Neural cell (in vitro differentiated cells): ENCODE measurements at regions not wholly inside any gene's neighbourhood (a gene's known extent, or its start where the extent isn't known, plus 50 kb on each side); places are given as distances from the start of the nearest gene placed in this dataset.

ENCODE experiments used
- H2AFZ ChIP-seq: fragments of 200-600, 300-800 bp; sonication (generic), shearing (Covaris generic); 2 replicates; pipeline ENCODE4 v1.6.0; 2014; ENCODE audit warnings: low read depth, mild to moderate bottlenecking, antibody characterized with exemption, low read length, moderate library complexity
- H3F3A ChIP-seq: fragments of 200-600 bp; shearing (Covaris generic); 2 replicates; pipeline ENCODE4 v1.6.1; 2016; ENCODE audit warnings: mild to moderate bottlenecking, moderate library complexity, mixed read lengths, antibody characterized with exemption, low read length; ENCODE audit not compliant: insufficient read depth, poor library complexity, severe bottlenecking
- H3K27ac ChIP-seq: fragments of 200-600, 300-800 bp; sonication (generic), shearing (Covaris generic); 2 replicates; pipeline ENCODE4 v1.5.1; 2014; ENCODE audit warnings: mild to moderate bottlenecking, low read length, moderate library complexity
- H3K27me3 ChIP-seq: fragments of 300-800, 200-600 bp; sonication (generic), shearing (Covaris generic); 2 replicates; pipeline ENCODE4 v1.6.0; 2014; ENCODE audit warnings: mild to moderate bottlenecking, low read depth, low read length, moderate library complexity; ENCODE audit not compliant: insufficient read depth
- H3K36me3 ChIP-seq: fragments of 300-800, 200-600 bp; sonication (generic), shearing (Covaris generic); 2 replicates; pipeline ENCODE4 v1.5.1; 2014; ENCODE audit warnings: mild to moderate bottlenecking, antibody characterized with exemption, low read length, moderate library complexity; ENCODE audit not compliant: insufficient read depth
- H3K4me2 ChIP-seq: fragments of 300-800, 200-600 bp; sonication (generic), shearing (Covaris generic); 2 replicates; pipeline ENCODE4 v1.6.0; 2014; ENCODE audit warnings: mild to moderate bottlenecking, low read length
- H3K4me3 ChIP-seq: fragments of 300-800, 200-600 bp; sonication (generic), shearing (Covaris generic); 2 replicates; pipeline ENCODE4 v1.5.1; 2014; ENCODE audit warnings: mild to moderate bottlenecking, low read length, moderate library complexity
- H3K79me2 ChIP-seq: fragments of 200-600 bp; shearing (Covaris generic); replicated peaks from 2 replicates; pipeline ENCODE4 v1.6.0; 2014; ENCODE audit warnings: mild to moderate bottlenecking, low read length, moderate library complexity; ENCODE audit not compliant: insufficient read depth
- H3K9ac ChIP-seq: fragments of 300-800, 200-600 bp; sonication (generic), shearing (Covaris generic); 2 replicates; pipeline ENCODE4 v1.6.1; 2016; ENCODE audit warnings: mild to moderate bottlenecking, low read length, mixed read lengths
- H3K9me2 ChIP-seq: fragments of 200-600 bp; shearing (Covaris generic); 2 replicates; pipeline ENCODE4 v1.6.1; 2016; ENCODE audit warnings: mild to moderate bottlenecking, low read length, mixed read lengths; ENCODE audit not compliant: insufficient read depth
- H3K9me3 ChIP-seq: fragments of 200-600, 300-800 bp; sonication (generic), shearing (Covaris generic); 2 replicates; pipeline ENCODE4 v1.6.1; 2016; ENCODE audit warnings: mild to moderate bottlenecking, mixed run types, low read length, moderate library complexity, mixed read lengths
- H4K20me1 ChIP-seq: fragments of 200-600 bp; shearing (Covaris generic); 2 replicates; pipeline ENCODE4 v1.6.1; 2016; ENCODE audit warnings: mild to moderate bottlenecking, mixed run types; ENCODE audit not compliant: insufficient read depth
- CTCF ChIP-seq: fragments of 450-650 bp; IDR thresholded peaks from 2 replicates; pipeline ENCODE4 v1.5.1; 2014; ENCODE audit warnings: antibody characterized with exemption, mild to moderate bottlenecking, moderate library complexity; ENCODE audit not compliant: poor library complexity, severe bottlenecking
- EP300 ChIP-seq: fragments of 450-650 bp; conservative IDR thresholded peaks from 2 replicates; pipeline ENCODE4 v1.6.1; 2014; ENCODE audit warnings: antibody characterized with exemption, mild to moderate bottlenecking, moderate library complexity; ENCODE audit not compliant: poor library complexity, severe bottlenecking
- EZH2 ChIP-seq: fragments of 200-600, 300-800 bp; shearing (Covaris generic), sonication (generic); IDR thresholded peaks from 2 replicates; pipeline ENCODE4 v1.6.1; 2014; ENCODE audit warnings: antibody characterized with exemption, low read length, borderline replicate concordance, mild to moderate bottlenecking; ENCODE audit not compliant: insufficient read depth, poor library complexity, severe bottlenecking
- MXI1 ChIP-seq: fragments of 450-650 bp; conservative IDR thresholded peaks from 2 replicates; pipeline ENCODE4 v1.6.1; 2014; ENCODE audit warnings: antibody characterized with exemption, mild to moderate bottlenecking; ENCODE audit not compliant: poor library complexity, severe bottlenecking
- POLR2AphosphoS5 ChIP-seq: IDR thresholded peaks from 2 replicates; pipeline ENCODE4 v1.6.1; 2012
- RAD21 ChIP-seq: fragments of 450-650 bp; conservative IDR thresholded peaks from 2 replicates; pipeline ENCODE4 v1.6.1; 2014; ENCODE audit warnings: antibody characterized with exemption, mild to moderate bottlenecking, moderate library complexity
- REST ChIP-seq: IDR thresholded peaks from 2 replicates; pipeline ENCODE4 v1.6.1; 2012; ENCODE audit warnings: borderline replicate concordance
- SMC3 ChIP-seq: fragments of 450-650 bp; conservative IDR thresholded peaks from 2 replicates; pipeline ENCODE4 v1.6.1; 2014; ENCODE audit warnings: antibody characterized with exemption, mild to moderate bottlenecking, moderate library complexity; ENCODE audit not compliant: poor library complexity
- TAF1 ChIP-seq: IDR thresholded peaks from 2 replicates; pipeline ENCODE4 v1.6.1; 2012; ENCODE audit warnings: low read depth

GRCh38 chr1:58059789-58060188 is 486.7 kb downstream of the OMA1 start:
- H2AFZ ChIP-seq: no peak overlapping the region
- no peak overlapping the region for H3K9ac ChIP-seq
- no peaks in the 10 kb centered on the region for H3K9me3 ChIP-seq
- no peak overlapping the region for H3K27ac ChIP-seq
- no peaks in the 10 kb centered on the region for H3F3A ChIP-seq
- H3K4me2 ChIP-seq: no peak overlapping the region
- no peaks in the 10 kb centered on the region for H3K9me2 ChIP-seq
- no peaks in the 10 kb centered on the region for H4K20me1 ChIP-seq
- H3K4me3 ChIP-seq: no peak overlapping the region
- no peaks in the 10 kb centered on the region for H3K36me3 ChIP-seq
- H3K27me3 ChIP-seq: no peaks in the 10 kb centered on the region
- no peaks in the 10 kb centered on the region for H3K79me2 ChIP-seq
- no peak for TF ChIP-seq RAD21
- no peak for TF ChIP-seq EP300
- no peak for TF ChIP-seq REST
- TF ChIP-seq EZH2: no peak
- TF ChIP-seq TAF1: no peak
- TF ChIP-seq MXI1: no peak
- TF ChIP-seq POLR2AphosphoS5: no peak
- TF ChIP-seq SMC3: no peak
- TF ChIP-seq CTCF: no peak

- TF ChIP-seq POLR2AphosphoS5 (no peak), RAD21 (no peak), REST (no peak), EP300 (no peak), SMC3 (no peak), MXI1 (no peak), EZH2 (no peak), TAF1 (no peak), CTCF (no peak)
- H4K20me1 ChIP-seq: no peaks in the 10 kb centered on the region
- no peaks in the 10 kb centered on the region for H3K27me3 ChIP-seq
- no peaks in the 10 kb centered on the region for H3K36me3 ChIP-seq
- no peak overlapping the region for H3K4me2 ChIP-seq
- H2AFZ ChIP-seq: no peak overlapping the region
- no peaks in the 10 kb centered on the region for H3K79me2 ChIP-seq
- H3K9ac ChIP-seq: no peak overlapping the region
- H3F3A ChIP-seq: no peaks in the 10 kb centered on the region
- H3K9me2 ChIP-seq: no peaks in the 10 kb centered on the region
- no peaks in the 10 kb centered on the region for H3K9me3 ChIP-seq
- H3K27ac ChIP-seq: no peak overlapping the region
- H3K4me3 ChIP-seq: no peak overlapping the region
These were observed 488.2 kb downstream of the OMA1 start for GRCh38 chr1:58058323-58058722.
